ENCODE measurements at regions not wholly inside any gene's neighbourhood (a gene's known extent, or its start where the extent isn't known, plus 50 kb on each side); places are given as distances from the start of the nearest gene placed in this dataset.
A peak's percentile ranks its signal among the peaks of the same experiment; 100 is the strongest.

- RAD21 ChIA-PET (ENCODE audit: low non-redundant PET in 1 of 2, low total read pairs in 2 of 2, uncharacterized antibody in 2 of 2, unreplicated experiment in 2 of 2), result no interaction called here
- no peak overlapping the region for H2AFZ ChIP-seq (ENCODE audit: low read depth, low read length, poor library complexity, severe bottlenecking)
- CTCF ChIA-PET, result no interaction called here
- 0 out of 2 replicates have a peak, but pooled peaks cover 3% of the 10 kb centered on the region for H3K27me3 ChIP-seq (ENCODE audit: insufficient read depth, low read length)
- H3K9me3 ChIP-seq (ENCODE audit: control insufficient read depth in 1 of 2, insufficient read depth in 1 of 2, low read depth in 1 of 2, low read length in 2 of 2), result no peaks in the 10 kb centered on the region
- TF ChIP-seq ATF3 (IDR thresholded peaks at IDR 0.05) (no peak), FOSL1 (IDR thresholded peaks at IDR 0.05; ENCODE audit: low read depth) (no peak)
- H3K9me2 ChIP-seq (ENCODE audit: insufficient read depth), result no peaks in the 10 kb centered on the region
- intact Hi-C loops (cut with micrococcal nuclease), result no loop called here
- no TSS peak for BruUV-seq (replicated peaks)
- H3K4me1 ChIP-seq (ENCODE audit: control insufficient read depth in 1 of 2, insufficient read depth in 2 of 2, low read length in 2 of 2), result no peaks in the 10 kb centered on the region
- no peak overlapping the region for H3K4me3 ChIP-seq (replicated peaks in 1 of 2; ENCODE audit: low read depth in 1 of 2, low read length in 2 of 2)
- H3K79me2 ChIP-seq (ENCODE audit: insufficient read depth, low read length), result no peaks in the 10 kb centered on the region
- H3K4me2 ChIP-seq (ENCODE audit: low read length), result no peak overlapping the region
- ATAC-seq (no peak), DNase-seq (ENCODE audit: low read depth, low spot score) (no peak)
- H4K20me1 ChIP-seq (ENCODE audit: insufficient read depth), result no peaks in the 10 kb centered on the region
- POLR2A ChIA-PET, result no interaction called here
- no peak overlapping the region for H3K27ac ChIP-seq (ENCODE audit: low read depth, low read length)
- no peaks in the 10 kb centered on the region for H3K36me3 ChIP-seq (ENCODE audit: control insufficient read depth in 1 of 2, insufficient read depth in 2 of 2, low read length in 2 of 2)
- no peak overlapping the region for H3K9ac ChIP-seq (ENCODE audit: low read length)
Measured at GRCh38 chr4:181581983-181582382, 661.2 kb upstream of the TENM3 start.

DNA sequence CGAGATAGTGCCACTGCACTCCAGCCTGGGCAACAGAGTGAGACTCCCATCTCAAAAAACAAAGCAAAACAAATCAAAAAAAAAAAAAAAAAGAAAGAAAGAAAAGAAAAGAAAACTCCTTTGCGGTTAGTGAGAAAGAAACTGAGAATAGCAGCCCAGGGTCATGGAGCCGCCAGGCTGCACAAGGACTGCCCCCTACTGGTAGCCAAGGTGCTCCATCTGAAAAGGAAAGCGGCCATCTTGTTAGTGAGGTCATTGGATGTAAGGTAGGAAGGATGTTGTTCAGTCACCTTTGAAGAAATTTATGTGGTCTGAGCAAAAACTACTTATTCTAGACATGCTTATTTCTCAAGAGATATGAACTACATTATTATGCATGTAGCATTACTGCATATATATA lies 660.6 kb upstream of the TENM3 start:
- TF ChIP-seq SIN3A (IDR thresholded peaks at IDR 0.05; ENCODE audit: low read depth), result no peak
- no peak for TF ChIP-seq EZH2 (IDR thresholded peaks at IDR 0.05)
- no peak for TF ChIP-seq CEBPB (IDR thresholded peaks at IDR 0.05; ENCODE audit: low read depth)
- TF ChIP-seq RAD21 (IDR thresholded peaks at IDR 0.05; ENCODE audit: low read depth), result peak; percentile 27; the same call in 1 of the 2 replicates
- TF ChIP-seq, protein P1, sequence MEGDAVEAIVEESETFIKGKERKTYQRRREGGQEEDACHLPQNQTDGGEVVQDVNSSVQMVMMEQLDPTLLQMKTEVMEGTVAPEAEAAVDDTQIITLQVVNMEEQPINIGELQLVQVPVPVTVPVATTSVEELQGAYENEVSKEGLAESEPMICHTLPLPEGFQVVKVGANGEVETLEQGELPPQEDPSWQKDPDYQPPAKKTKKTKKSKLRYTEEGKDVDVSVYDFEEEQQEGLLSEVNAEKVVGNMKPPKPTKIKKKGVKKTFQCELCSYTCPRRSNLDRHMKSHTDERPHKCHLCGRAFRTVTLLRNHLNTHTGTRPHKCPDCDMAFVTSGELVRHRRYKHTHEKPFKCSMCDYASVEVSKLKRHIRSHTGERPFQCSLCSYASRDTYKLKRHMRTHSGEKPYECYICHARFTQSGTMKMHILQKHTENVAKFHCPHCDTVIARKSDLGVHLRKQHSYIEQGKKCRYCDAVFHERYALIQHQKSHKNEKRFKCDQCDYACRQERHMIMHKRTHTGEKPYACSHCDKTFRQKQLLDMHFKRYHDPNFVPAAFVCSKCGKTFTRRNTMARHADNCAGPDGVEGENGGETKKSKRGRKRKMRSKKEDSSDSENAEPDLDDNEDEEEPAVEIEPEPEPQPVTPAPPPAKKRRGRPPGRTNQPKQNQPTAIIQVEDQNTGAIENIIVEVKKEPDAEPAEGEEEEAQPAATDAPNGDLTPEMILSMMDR (IDR thresholded peaks at IDR 0.05 in 2 of 3, conservative IDR thresholded peaks at IDR 0.05 in 1 of 3; ENCODE audit: borderline replicate concordance in 1 of 3, insufficient read depth in 1 of 3, low read depth in 2 of 3, low read length in 2 of 3), result peak in 2 of 3 experiments; percentile 41 to 44; a peak in 4 of 6 replicates
- no peak for TF ChIP-seq JUND (IDR thresholded peaks at IDR 0.05)
- TF ChIP-seq YY1 (IDR thresholded peaks at IDR 0.05; ENCODE audit: extremely low read depth, insufficient replicate concordance, low read depth, low read length), result peak; percentile 68
- no peaks in the 10 kb centered on the region for H3K9me2 ChIP-seq (ENCODE audit: insufficient read depth)
- ChIA-PET CTCF (no interaction called here), POLR2A (no interaction called here), RAD21 (ENCODE audit: low non-redundant PET in 1 of 2, low total read pairs in 2 of 2, uncharacterized antibody in 2 of 2, unreplicated experiment in 2 of 2) (no interaction called here)
- no peaks in the 10 kb centered on the region for H3K79me2 ChIP-seq (ENCODE audit: insufficient read depth, low read length)
- no peaks in the 10 kb centered on the region for H3K9me3 ChIP-seq (ENCODE audit: control insufficient read depth in 1 of 2, insufficient read depth in 1 of 2, low read depth in 1 of 2, low read length in 2 of 2)
- peak; percentile 42; the same call in 1 of the 2 replicates for ATAC-seq
- H2AFZ ChIP-seq (ENCODE audit: low read depth, low read length, poor library complexity, severe bottlenecking), result no peak overlapping the region
- 0 out of 2 replicates have a peak, but pooled peaks cover 3% of the 10 kb centered on the region for H3K27me3 ChIP-seq (ENCODE audit: insufficient read depth, low read length)
- H3K9ac ChIP-seq (ENCODE audit: low read length), result no peak overlapping the region
- H3K4me1 ChIP-seq (ENCODE audit: control insufficient read depth in 1 of 2, insufficient read depth in 2 of 2, low read length in 2 of 2), result no peaks in the 10 kb centered on the region
- H3K4me2 ChIP-seq (ENCODE audit: low read length), result no peak overlapping the region
- no peak overlapping the region for H3K27ac ChIP-seq (ENCODE audit: low read depth, low read length)
- no peaks in the 10 kb centered on the region for H4K20me1 ChIP-seq (ENCODE audit: insufficient read depth)
- H3K36me3 ChIP-seq (ENCODE audit: control insufficient read depth in 1 of 2, insufficient read depth in 2 of 2, low read length in 2 of 2), result no peaks in the 10 kb centered on the region
- no peak for DNase-seq (ENCODE audit: low read depth, low spot score)
- no peak overlapping the region for H3K4me3 ChIP-seq (replicated peaks in 1 of 2; ENCODE audit: low read depth in 1 of 2, low read length in 2 of 2)
- BruUV-seq (replicated peaks), result no TSS peak
- intact Hi-C loops (cut with micrococcal nuclease), result no loop called here

All from HCT116 (cell line).